Lung (tissue), 11 donors: ENCODE measurements at regions not wholly inside any gene's neighbourhood (a gene's known extent, or its start where the extent isn't known, plus 50 kb on each side); places are given as distances from the start of the nearest gene placed in this dataset.
A peak's percentile ranks its signal among the peaks of the same experiment; 100 is the strongest.

Source experiments
- ATAC-seq: fragments of 200-7000 bp; cut with Tn5 transposase; one replicate; pipeline ENCODE4 v1.9.1; 2020; ENCODE audit warnings: moderate number of reproducible peaks; ENCODE audit not compliant: insufficient read depth, low FRiP score
- DNase-seq, 3 donors: peaks; one replicate each; pipeline ENCODE4 v3.0.0-alpha.2; 2013 to 2017
- H3K27ac ChIP-seq, 2 donors: one replicate each; pipeline ENCODE4 v1.5.1; 2013; ENCODE audit warnings: mild to moderate bottlenecking in 2 of 2, moderate library complexity in 2 of 2, control low read depth in 1 of 2, inconsistent platforms in 1 of 2, low read depth in 1 of 2, low read length in 1 of 2
- H3K27me3 ChIP-seq, 3 donors: one replicate each; pipeline ENCODE4 v1.5.1; 2013; ENCODE audit warnings: low read length in 2 of 3; ENCODE audit not compliant: control insufficient read depth in 3 of 3, insufficient read depth in 3 of 3
- H3K36me3 ChIP-seq, 4 donors: one replicate each; pipeline ENCODE4 v1.5.1; 2013; ENCODE audit warnings: low read length in 4 of 4, mild to moderate bottlenecking in 1 of 4, moderate library complexity in 1 of 4; ENCODE audit not compliant: control insufficient read depth in 4 of 4, insufficient read depth in 4 of 4
- H3K4me1 ChIP-seq, 5 donors: one replicate each; pipeline ENCODE4 v1.5.1; 2013; ENCODE audit warnings: low read length in 5 of 5, mild to moderate bottlenecking in 2 of 5, moderate library complexity in 1 of 5; ENCODE audit not compliant: control insufficient read depth in 5 of 5, insufficient read depth in 5 of 5
- H3K4me3 ChIP-seq: one replicate; pipeline ENCODE4 v1.5.1; 2013; ENCODE audit warnings: mild to moderate bottlenecking, control low read depth, moderate library complexity
- H3K9ac ChIP-seq, 2 donors: one replicate each; pipeline ENCODE4 v1.5.1; 2013; ENCODE audit warnings: low read length in 2 of 2, control low read depth in 1 of 2; ENCODE audit not compliant: insufficient read depth in 1 of 2
- H3K9me3 ChIP-seq, 4 donors: one replicate each; pipeline ENCODE4 v1.5.1; 2013; ENCODE audit warnings: low read length in 3 of 4, mild to moderate bottlenecking in 1 of 4, moderate library complexity in 1 of 4; ENCODE audit not compliant: control insufficient read depth in 4 of 4, insufficient read depth in 3 of 4
- WGBS, 2 donors: extraction: QIAGEN DNeasy Blood & Tissue Kit; methylation state at CpG; one replicate each; pipeline ENCODE4 v1.1.7; 2013; 5-methylcytosine and 5-hydroxymethylcytosine counted together
- TF ChIP-seq, protein P1 (sequence below): IDR thresholded peaks from 2 replicates; pipeline ENCODE4 v1.5.1; 2012; ENCODE audit warnings: mild to moderate bottlenecking; ENCODE audit errors: control extremely low read depth, extremely low read depth
- donor health status: control.
- donor health status: control.
- donor health status: Bipolar disorder and iron deficiency.
- donor health status: healthy.
- donor health status: DM: yes; HTN: yes; CAD: no.

DNA sequence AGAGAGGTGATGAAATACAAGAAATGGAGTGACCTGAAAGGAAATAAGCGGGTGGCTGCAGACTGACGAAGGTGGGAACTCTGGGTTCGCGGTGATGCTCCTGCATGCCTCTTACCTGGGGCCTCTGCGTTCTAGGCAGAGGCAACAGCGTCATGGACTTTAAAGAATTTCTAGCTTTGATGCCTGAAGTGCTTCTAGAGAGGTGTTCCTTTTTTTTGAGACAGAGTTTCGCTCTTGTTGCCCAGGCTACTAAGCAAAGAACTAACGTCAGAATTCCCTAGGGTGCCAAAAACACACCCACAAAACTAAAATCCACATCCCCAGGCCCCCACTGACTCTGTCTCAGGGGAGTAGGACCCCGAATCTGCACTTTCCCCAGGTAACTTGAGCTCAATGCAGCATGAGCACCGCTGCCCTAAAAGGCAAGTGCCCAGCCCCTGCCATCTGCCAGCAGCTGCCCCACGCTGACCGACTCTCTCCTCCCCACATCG, 110.5 kb upstream of the ID2 start:
- no peaks in the 10 kb centered on the region for H3K27me3 ChIP-seq
- TF ChIP-seq, protein P1, sequence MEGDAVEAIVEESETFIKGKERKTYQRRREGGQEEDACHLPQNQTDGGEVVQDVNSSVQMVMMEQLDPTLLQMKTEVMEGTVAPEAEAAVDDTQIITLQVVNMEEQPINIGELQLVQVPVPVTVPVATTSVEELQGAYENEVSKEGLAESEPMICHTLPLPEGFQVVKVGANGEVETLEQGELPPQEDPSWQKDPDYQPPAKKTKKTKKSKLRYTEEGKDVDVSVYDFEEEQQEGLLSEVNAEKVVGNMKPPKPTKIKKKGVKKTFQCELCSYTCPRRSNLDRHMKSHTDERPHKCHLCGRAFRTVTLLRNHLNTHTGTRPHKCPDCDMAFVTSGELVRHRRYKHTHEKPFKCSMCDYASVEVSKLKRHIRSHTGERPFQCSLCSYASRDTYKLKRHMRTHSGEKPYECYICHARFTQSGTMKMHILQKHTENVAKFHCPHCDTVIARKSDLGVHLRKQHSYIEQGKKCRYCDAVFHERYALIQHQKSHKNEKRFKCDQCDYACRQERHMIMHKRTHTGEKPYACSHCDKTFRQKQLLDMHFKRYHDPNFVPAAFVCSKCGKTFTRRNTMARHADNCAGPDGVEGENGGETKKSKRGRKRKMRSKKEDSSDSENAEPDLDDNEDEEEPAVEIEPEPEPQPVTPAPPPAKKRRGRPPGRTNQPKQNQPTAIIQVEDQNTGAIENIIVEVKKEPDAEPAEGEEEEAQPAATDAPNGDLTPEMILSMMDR = no peak
- no peak overlapping the region for H3K4me3 ChIP-seq
- DNase-seq (peak; percentile 51 to 80 (median 63)), ATAC-seq (no peak)
- 76 to 85% methylated on average over 13 of the region's 13 CpGs for WGBS, 2 donors
- H3K4me1 ChIP-seq = peaks cover 0 to 34% (median 11%) of the 10 kb centered on the region in 5 donors
- H3K27ac ChIP-seq = no peak overlapping the region
- no peaks in the 10 kb centered on the region for H3K9me3 ChIP-seq
- H3K36me3 ChIP-seq = no peaks in the 10 kb centered on the region
- H3K9ac ChIP-seq = no peak overlapping the region

DNA sequence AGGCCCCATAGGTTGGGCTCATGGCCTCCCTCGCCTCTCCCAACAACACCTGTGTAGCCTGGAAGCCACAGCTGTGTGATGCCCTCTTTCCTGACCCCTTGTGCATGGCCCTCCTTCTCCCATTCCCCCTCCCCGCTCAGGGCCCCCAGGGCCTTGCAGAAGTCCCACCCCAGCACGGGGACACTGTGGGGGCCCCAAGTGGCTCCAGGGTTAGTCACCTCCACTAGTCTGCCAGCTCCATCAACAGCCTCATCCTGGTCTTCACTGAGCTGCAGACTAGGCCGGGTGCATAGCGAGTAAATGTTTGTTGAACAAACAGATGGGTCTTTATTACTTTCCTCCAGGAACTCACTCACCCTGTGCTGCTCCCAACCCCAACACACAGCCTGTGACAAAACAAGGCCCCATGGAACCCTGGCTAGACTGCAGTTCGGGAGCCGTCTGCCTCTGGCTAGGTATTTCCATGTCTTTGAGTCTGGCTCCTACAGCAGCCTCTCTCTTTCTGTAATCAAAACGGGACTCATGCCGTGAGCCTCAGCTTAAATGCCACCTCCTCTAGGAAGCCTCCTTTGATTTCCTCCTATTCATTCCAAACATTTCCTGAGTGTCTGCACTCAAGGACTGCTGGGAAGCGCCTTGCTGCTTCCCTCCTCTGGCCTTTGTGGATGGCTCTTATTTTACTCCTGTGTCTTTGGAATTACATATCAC, 109.9 kb upstream of the ID2 start:
- no peak for DNase-seq
- WGBS, 2 donors = 88% methylated on average over 10 of the region's 10 CpGs
- H3K9me3 ChIP-seq = no peaks in the 10 kb centered on the region
- peaks cover 0 to 40% (median 15%) of the 10 kb centered on the region in 5 donors for H3K4me1 ChIP-seq
- ATAC-seq = no peak
- no peak overlapping the region for H3K4me3 ChIP-seq
- no peaks in the 10 kb centered on the region for H3K36me3 ChIP-seq
- H3K27ac ChIP-seq = no peak overlapping the region
- TF ChIP-seq, protein P1 = no peak
- H3K27me3 ChIP-seq = no peaks in the 10 kb centered on the region
- H3K9ac ChIP-seq = no peak overlapping the region

DNA sequence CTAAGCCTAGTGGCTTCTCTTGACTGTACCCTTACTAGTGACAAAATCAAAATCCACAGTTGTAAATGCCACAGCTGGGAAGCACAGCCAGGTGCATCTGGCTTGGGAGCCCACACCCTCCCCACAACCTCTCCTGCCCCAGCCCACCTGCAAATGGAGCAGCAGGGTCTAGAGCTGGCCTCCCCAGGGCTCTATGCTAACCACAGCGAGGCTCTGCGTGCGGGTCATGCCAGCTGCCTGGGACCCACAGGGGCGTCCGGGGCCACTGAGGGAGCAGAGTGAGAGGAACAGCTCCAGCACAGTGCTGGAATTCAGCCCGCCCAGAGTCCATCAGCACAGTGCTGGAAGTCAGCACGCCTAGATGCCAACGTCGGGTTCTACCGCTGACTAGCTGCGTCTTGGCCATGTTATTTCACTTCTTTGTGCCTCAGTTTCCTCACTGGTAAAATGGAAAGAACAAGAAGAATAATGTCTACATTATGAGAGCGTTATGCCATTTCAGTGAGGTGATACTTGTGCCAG, 109.1 kb upstream of the ID2 start:
- H3K27ac ChIP-seq = no peak overlapping the region
- no peak overlapping the region for H3K4me3 ChIP-seq
- WGBS, 2 donors = 95 to 96% methylated on average over 12 of the region's 12 CpGs
- H3K27me3 ChIP-seq = no peaks in the 10 kb centered on the region
- TF ChIP-seq, protein P1 = no peak
- H3K4me1 ChIP-seq = peaks cover 0 to 48% (median 21%) of the 10 kb centered on the region in 5 donors
- DNase-seq = no peak
- H3K9me3 ChIP-seq = no peaks in the 10 kb centered on the region
- no peak for ATAC-seq
- no peak overlapping the region for H3K9ac ChIP-seq
- H3K36me3 ChIP-seq = no peaks in the 10 kb centered on the region
